ENCODE measurements at regions not wholly inside any gene's neighbourhood (a gene's known extent, or its start where the extent isn't known, plus 50 kb on each side); places are given as distances from the start of the nearest gene placed in this dataset.

DNA sequence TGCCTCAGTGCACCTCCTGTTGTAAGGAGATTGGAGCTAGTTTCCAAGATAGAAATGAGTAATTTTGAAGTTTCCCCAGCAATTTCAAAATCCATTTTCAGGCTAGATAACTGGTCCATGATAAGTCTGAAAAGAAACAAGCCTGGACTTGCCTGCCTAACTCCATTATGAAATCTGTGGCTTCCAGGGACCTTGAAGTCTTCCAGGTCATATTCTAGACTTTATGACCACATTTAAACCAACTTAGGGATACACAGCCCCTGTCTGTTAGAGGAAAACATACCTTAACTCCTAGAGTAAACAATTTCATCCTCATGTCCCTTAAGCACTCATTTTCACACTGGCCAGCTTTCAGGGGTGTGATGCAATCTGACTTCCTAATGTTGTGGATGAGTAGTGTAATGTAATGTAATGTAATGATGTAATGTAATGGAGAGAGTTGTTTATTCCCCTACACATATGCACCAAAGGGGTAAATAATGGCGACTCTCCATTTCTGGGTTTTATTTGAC, 96.7 kb upstream of the FAM20A start:
- no peak for TF ChIP-seq ZFX (IDR thresholded peaks at IDR 0.05)
- TF ChIP-seq, protein P1, sequence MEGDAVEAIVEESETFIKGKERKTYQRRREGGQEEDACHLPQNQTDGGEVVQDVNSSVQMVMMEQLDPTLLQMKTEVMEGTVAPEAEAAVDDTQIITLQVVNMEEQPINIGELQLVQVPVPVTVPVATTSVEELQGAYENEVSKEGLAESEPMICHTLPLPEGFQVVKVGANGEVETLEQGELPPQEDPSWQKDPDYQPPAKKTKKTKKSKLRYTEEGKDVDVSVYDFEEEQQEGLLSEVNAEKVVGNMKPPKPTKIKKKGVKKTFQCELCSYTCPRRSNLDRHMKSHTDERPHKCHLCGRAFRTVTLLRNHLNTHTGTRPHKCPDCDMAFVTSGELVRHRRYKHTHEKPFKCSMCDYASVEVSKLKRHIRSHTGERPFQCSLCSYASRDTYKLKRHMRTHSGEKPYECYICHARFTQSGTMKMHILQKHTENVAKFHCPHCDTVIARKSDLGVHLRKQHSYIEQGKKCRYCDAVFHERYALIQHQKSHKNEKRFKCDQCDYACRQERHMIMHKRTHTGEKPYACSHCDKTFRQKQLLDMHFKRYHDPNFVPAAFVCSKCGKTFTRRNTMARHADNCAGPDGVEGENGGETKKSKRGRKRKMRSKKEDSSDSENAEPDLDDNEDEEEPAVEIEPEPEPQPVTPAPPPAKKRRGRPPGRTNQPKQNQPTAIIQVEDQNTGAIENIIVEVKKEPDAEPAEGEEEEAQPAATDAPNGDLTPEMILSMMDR (conservative IDR thresholded peaks at IDR 0.05), result no peak
- H3K27ac ChIP-seq, result no peak overlapping the region

DNA sequence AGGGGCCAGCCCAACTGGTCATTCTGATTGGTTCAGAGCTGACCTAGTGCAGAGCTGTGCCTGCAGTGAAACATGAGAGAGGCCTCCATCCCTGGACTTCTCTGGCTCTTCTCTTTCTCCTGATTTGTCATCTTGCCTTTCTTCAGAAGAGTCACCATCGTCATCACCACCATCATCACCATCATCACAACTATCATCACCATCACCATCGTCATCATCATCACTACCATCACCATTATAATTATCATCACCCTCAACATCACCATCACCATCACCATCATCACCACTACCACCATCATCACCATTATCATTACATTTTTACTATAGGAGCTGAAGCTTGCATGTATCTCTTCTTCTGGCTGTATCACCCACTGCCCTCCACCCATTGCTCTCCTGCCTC, 94.5 kb upstream of the FAM20A start:
- H3K27ac ChIP-seq, result no peak overlapping the region

DNA sequence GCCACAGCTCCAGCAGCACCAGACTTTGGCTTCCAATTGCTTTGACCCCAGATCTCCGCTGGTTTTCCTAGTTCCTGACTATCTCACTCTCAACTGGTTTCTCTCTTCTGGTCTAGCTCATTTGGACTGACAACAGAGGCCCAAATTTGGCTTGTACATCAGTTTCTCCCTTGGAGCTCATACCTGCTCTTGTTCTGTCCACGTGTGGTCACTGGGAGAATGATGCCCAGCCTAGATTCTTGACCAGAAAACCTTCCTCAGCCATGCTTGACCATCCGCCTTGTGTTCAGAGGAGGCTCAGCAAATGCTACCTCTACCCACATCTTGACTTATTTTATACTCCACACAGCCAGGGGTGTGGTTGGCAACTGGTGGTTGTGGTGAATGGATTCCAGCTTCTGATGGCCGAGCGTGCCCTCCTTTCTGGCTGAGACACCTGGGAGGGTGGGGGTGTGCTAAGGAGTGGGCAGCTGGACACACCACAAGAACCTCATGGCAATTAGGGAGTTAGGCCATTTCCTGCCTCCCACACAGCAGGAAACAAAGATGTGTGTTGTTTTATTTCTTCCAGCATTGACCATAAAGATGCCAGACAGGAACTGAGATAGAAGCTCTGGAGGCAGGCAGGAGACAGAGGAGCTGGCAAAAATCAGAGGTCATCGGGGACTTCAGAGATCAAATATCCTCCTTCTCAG, 93.8 kb upstream of the FAM20A start:
- no peak overlapping the region for H3K27ac ChIP-seq
- no peak for TF ChIP-seq ZFX (IDR thresholded peaks at IDR 0.05)
- TF ChIP-seq, protein P1 (conservative IDR thresholded peaks at IDR 0.05), result no peak

More for the DNA sequence above, 94.5 kb upstream of the FAM20A start:
- TF ChIP-seq, protein P1 (conservative IDR thresholded peaks at IDR 0.05), result no peak
- TF ChIP-seq ZFX (IDR thresholded peaks at IDR 0.05), result no peak

DNA sequence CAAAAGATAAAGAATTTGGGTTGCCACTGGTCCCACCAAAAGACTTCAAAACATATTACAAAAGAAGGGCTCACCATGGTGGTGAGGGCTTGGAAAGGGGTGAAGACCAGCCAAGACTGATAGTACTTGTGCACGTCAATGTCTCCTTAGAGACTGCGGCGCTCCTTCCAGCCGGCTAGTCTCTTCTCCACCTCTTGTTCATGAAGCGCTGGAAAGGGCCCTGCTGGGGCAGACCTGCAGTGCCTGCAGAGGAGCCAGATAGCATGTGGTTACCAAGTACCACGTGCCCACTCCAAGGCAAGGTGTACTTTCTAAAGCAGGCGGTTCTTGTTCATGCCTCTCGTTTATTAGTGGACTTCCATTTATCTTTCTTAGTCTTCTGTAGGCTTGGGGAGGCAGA, 92.7 kb upstream of the FAM20A start:
- no peak for TF ChIP-seq ZFX (IDR thresholded peaks at IDR 0.05)
- TF ChIP-seq, protein P1 (conservative IDR thresholded peaks at IDR 0.05), result no peak
- H3K27ac ChIP-seq, result no peak overlapping the region

DNA sequence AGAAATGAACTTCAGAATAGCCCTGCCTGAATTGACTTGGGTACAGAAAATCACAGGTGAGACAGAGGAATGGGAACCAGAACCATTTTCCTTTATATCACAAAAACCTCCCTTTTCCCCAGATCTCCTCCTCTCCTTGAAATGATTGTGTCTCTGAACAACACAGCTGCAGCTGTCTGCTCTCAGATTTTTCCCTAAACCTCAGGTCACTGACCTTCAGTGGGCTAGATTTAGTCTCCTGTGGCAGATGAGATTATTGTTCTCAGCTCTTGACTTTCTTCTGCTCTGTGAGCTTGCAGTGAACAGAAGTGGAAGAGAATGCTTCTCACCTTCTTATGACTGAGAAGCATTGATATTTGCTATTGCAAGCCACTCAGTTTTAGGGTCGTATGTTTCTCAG, 92.3 kb upstream of the FAM20A start:
- TF ChIP-seq, protein P1 (conservative IDR thresholded peaks at IDR 0.05), result no peak
- no peak for TF ChIP-seq ZFX (IDR thresholded peaks at IDR 0.05)
- H3K27ac ChIP-seq, result no peak overlapping the region

DNA sequence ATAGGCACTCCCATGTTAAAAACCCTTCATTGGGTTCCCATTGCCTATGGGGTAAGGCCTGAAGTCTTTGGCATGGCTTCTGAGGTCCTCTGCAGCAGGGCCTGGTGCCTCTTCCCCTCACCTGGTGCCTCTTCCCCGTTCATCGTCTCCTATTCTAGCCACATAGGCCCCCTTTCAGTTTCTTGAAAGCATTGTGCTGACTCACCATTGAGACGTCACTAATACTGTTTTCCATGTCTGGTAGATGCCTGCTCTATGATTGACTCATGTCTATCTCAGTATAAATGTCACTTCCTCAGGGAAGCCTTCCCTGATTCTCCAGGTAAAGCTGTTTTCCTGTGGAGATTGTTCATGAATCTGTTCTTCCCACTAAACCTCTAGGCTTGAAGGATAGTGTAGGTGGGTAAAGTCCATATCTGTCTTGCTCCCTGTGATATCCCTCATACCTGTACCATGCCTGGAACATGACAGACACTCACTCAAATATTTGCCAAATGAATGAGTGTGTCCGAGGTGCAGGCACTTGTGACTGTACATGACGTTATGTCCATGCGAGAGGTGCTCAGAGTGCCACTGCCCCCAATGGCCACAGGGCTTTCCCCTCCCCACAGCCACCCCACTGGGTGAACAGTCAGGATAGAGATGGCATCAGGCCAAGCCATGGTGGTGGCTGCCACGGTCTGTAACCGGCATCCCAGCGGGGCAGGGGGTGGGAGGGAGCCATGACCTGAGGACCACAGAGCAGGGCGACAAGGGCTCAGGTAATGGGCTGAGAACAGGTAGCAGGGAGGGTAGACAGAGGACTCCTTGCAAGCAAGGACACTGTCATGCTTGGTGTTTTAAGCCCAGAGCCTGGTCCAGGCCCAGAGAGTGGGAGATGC, 85.2 kb upstream of the FAM20A start:
- TF ChIP-seq, protein P1 (conservative IDR thresholded peaks at IDR 0.05), result no peak
- TF ChIP-seq ZFX (IDR thresholded peaks at IDR 0.05), result no peak
- no peak overlapping the region for H3K27ac ChIP-seq

DNA sequence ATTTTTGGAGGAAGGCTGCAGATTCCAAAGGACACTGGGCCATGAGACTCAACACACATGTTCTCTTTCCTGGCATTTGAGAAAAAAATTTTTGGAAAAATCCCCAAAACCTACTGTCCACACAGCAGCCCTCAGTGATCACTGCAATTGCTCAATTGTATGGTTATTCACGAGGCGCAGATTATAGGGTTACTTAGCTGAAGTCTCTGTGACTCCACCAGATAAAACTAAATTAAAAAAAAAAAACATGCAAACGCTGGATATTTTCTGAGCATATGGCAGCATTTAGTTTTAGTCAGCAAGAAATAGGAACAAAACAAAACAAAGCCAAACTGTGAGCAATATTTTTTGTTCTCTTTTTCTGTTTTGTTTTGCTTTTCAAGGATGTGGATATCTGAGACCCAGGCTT, 83.8 kb upstream of the FAM20A start:
- TF ChIP-seq ZFX (IDR thresholded peaks at IDR 0.05), result no peak
- TF ChIP-seq, protein P1 (conservative IDR thresholded peaks at IDR 0.05), result no peak
- H3K27ac ChIP-seq, result no peak overlapping the region
